Left renal cortex interstitium (tissue), 4 donors: ENCODE measurements at regions not wholly inside any gene's neighbourhood (a gene's known extent, or its start where the extent isn't known, plus 50 kb on each side); places are given as distances from the start of the nearest gene placed in this dataset.

Experiments used
- DNase-seq, 4 donors: peaks; one replicate each; pipeline ENCODE4 v3.0.0-alpha.2; 2013; ENCODE audit warnings: low read depth in 4 of 4, low spot score in 2 of 4, missing footprints in 1 of 4

DNA sequence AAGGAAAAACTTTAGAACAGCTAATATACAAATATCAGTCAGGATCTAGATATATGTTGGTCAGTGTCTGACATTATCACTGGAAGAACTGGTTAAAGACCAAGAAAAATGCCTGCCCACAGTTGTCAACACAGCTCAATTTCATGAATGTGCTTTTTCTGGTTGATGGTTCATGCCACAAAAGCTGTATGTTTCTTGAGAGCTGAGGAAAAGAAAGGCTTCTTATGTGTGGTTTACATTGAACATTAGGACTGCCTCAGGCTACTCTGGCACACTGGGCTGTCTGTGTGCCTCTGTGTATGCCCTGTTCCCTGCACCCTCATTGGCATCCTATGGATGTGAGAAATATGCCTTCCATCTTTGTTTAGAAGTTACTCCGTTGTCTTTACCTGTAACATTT is 218.8 kb upstream of the RGS6 start:
- DNase-seq = no peak

DNA sequence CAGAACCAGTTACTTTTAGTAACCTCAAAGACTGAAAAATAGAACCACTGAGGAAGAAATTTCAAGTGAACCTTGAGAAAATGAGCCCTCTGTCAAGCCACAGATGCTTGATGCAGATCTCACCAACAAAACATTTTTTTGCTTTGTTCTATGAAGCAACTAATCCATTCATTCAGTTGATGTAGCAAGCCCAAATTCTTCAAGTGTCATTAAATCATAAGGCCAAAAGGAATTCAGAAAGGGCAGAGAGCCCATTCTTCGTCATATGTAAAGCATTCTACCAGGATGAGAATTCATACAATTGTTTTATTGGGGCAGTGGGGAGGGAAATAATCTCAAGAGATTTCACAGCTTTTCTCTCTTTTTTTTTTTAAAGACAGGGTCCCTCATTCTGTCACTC is 218.0 kb upstream of the RGS6 start:
- DNase-seq = no peak

DNA sequence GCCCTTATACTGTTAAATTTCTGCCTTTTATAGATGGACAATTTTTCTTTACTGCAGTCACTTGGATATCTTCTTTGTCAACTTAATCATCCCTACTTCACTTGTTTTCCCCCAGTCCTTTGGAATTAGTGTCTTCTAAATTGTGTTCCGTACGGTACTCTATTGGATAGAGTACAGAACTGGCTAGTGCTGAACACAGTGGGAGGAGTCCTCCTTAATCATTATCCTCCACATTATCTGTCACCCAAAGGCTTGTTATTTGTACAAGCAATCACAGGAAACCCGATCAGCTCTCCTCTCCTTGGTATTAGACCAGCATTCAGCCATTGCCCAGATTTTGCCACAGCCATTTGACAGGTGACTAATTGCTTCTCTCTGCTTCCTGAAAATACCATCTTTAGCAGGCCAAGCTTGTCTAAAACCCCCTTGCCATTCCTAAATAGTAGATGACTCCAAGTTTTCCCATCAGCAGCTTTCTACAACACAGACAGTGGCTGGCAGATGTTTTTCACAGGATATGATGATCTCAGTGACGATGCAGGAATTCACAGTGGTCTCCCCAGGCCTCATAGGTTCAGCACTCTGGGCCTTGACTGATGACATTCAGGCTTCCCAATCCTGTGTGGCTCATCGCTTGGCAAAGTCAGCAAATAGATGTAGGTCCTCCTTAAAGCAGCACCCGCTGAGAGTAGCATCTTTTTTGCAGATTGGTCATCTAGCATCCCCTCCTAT is 216.0 kb upstream of the RGS6 start:
- no peak for DNase-seq

DNA sequence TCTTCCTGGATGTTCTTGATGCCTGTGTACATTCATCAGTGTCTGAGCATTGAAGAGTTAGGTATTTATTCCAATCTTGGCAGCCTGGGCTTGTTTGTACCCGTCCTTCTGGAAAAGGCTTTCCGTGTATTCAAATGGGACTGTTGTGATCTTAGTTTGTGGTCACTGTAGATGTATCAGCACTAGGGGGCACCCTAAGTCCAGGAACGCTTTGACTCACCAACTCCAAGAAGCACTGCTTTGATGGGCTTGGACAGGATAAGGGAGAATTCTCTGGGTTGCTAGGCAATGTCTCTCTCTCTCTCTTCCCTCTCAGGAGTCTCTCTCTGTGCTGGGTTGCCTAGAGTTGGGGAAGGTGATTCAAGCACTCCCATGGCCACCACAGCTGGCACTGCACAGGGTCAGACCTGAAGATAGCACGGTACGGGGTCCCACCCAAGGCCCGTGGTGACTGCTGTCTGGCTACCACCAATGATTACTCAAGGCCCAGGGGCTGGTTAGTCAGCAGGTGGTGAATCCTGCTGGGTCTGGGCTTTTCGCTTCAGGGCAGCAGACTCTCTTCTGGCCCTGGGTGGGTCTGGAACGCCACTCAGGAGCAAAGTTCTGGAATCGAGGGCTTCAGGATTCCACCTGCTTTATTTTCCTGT is 211.1 kb upstream of the RGS6 start:
- DNase-seq = no peak

DNA sequence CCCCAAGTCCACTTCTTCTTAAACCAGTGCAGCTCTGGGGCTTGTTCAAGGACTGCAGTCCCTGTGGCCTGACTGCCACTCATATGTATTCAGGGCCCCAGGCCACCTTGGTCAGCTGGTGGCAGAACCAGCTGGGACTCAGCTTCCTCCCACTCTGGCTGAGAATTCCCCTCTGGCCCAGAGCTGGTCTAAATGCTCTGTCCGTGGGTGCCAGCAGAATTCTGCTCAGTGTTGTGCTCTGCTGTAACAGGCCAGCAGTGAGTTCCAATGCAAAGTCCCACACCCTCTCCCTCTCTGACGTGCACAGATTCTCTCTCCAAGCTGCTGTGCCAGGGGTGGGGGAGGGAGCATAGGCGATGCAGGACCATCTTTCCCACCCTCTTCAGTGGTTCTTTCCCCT is 210.4 kb upstream of the RGS6 start:
- no peak for DNase-seq

DNA sequence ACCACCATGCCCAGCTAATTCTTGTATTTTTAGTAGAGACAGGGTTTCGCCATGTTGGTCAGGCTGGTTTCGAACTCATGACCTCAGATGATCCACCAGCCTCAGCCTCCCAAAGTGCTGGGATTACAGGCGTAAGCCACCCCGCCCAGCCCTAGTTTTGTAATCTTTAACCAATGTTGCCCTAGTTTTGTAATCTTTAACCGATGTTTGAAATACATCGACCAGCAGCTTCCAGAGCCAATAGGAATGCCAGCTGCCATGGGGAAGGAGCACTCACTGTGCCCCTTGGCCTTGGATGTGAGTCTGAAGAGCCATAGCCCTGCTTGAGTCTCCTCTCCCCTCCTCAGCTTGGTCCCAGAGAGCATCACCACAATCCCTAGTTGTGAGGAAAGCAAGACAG is 209.3 kb upstream of the RGS6 start:
- no peak for DNase-seq

DNA sequence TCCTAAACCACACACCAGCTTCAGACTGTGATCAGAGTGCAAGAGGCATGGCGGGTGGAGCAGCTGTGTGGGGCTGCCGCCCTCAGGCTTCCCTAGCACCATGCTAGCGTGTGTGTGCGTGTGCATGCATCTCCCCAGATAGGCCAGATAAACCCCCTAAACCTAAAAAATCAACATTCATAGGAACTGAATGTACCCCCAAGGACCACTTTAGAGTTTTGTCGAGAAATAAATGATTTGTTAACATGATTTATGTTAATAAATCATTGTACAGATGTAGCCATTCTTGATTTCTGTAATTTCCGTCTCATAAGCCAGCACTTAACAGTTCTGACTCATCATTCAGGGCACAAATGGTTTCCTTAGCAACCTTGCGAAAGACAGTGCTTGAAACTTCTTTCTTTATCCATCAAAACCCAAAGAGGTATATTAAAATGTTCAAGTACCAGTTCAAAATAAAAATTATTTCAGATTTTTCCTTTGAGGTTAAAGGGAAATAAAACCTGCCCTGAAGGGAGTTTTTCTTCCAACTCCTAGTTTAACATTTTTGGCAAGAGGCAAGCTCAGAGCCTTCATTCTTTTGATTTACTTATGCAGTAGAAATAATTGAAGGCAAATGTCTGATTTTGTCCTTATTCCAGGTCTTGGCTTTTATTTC is 206.2 kb upstream of the RGS6 start:
- no peak for DNase-seq

DNA sequence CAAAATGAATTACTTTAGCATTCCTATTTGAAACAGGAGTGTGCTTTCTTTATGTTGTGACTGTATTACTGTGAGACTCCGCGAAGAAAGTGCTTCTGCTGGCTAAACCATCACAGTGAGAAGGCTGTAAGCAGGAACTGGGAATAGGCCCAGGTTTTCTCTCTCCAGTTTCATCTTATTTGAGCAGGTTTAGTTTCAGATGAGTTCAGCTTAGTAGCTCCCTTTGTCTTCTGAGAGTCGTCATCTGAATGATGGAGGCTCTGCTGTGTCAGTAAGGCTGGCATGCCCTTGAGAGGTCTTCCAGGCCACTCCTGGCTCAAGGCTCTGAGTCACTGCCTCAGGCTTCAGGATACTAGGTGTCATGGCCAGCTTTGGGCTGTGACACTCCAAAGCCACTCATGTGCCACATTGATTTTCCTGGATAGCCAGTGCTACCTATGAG is 205.6 kb upstream of the RGS6 start:
- DNase-seq = no peak

DNA sequence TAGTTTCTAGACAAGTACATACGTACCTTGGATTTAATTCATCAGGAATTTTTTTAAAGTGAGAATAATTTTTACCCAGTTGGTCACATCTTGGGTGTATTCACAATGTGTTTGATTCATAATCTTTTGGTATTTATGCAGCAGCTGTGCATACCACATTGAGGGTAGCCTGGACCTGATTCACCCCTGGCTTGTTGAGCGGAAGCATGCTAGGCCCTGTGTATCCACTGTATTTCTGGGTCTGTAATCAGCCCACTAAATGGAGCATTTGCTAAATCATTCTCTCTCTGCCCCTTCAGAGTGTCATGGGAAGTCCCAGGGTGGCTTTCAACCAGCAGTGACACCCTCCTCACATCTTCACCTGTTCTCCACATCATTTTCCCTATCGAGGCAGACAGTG is 203.8 kb upstream of the RGS6 start:
- DNase-seq = no peak

DNA sequence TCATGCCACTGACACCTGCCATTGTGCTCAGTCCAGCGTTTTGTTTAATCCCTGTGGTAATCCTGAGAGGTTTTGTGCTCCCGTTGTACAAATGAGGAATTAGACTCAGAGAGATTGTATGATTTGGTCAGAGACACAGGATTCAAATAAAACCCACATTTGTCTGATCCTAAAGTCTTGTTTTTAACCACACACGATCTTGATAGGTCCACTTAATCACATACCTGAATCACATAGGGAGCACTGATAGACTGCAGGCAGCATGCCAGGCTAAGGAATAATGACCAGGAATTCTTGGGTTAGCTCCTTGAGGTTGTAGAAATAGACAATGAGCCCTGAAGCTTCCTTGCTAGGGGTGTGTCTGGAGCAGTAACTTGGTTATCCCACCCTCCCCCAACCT is 202.6 kb upstream of the RGS6 start:
- no peak for DNase-seq

DNA sequence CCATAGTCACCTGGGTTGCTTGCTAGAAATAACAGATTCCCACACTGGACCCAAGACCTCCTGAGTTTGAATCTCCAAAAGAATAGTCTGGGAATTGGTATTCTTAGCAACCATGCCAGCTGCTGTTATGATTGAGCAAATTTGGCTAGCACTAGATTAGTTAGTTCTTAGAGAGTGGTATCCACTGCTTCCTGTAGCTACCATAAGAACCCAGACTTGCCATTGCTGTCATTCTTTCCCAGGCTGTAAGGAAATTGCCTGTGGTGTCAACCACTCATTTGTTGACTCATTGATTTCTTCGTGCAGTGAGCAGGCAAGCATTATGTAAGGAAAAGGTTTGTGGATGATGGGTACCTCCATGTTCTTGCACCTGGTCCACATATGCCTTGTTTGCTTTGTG is 201.8 kb upstream of the RGS6 start:
- DNase-seq = no peak

DNA sequence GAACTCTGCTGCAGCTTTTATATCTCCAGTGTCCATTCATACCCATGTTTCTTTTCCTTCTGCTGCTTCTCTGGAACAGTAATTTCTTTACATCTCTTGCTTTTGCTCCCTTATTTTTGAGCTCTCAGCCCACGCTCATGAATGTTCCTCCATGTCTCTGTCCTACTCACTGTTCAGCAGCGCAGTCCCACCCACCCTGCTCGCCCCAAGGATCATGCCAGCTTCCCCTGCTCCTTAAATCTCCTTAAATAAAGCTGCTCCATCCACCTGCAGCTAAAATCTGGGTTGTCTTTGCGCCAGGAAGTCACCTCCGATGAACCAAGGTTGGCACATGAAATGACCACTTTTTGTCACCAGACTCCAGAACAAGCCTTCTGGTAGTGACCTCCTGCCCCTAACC is 201.1 kb upstream of the RGS6 start:
- no peak for DNase-seq

DNA sequence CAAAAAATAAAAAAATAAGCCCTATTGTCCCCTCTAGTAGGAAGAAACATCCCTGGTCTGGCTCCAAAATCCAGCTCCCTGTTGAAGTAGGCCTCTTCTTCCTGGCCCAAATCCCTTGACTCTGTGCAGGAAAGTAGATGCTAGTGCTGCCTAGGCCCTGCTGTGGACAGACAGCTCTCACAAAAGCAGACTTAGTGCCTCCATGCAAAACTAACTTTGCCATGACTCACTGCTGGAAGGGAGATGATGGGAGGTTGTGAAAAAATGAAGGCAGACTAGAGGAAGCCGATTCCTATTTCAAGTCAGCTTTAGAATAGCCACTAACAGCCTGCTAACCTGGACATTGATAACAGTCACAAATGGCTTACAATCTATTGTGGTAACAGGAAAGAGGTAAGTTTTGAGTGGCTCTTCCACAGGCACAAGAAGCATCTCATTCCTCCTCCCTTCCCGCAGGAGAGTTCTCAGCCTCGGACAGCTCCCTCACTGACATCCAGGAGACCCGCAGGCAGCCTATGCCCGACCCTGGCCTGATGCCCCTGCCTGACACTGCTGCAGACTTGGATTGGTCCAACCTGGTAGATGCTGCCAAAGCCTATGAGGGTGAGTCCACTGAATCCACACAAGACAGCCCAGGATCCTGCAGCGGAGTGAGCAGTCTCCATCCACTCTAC is 198.9 kb upstream of the RGS6 start:
- DNase-seq = no peak

DNA sequence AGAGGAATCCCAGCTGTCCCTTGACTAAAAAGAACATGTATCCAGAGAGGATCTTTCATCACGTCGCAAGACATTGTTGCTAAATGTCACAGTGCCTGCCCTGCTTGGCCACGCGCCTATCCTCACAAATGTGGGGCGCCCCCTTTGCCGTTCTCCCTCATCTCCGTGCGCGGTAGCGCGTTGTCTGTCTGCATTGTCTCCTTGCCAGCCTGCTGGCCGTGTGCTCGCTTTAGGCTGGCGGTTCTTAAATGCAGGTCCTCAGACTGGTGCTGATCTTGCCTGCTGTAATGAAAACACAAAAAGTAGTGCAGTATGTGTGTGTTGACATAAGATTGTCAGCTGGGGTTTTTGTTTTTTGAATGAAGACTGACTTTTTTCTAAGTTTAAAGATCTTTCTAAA is 198.2 kb upstream of the RGS6 start:
- no peak for DNase-seq

DNA sequence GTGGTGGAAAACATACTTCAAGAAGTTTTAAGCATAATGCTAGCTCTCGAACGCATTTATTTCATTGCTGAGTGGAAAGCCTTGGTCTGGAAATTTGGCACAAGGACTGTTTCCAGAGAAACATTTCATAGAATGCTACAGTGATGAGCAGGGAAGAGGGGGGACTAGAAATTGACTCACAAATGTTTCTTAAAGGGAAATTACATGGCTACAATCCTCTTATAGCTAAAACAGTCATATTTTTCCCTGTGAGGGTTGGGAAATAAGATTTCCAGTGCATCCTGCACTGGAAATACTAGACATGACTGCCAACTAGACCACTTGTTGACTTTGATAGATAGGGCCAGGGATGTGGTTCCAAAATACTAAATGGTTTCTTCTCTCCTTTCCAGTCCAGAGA is 197.3 kb upstream of the RGS6 start:
- DNase-seq = no peak

DNA sequence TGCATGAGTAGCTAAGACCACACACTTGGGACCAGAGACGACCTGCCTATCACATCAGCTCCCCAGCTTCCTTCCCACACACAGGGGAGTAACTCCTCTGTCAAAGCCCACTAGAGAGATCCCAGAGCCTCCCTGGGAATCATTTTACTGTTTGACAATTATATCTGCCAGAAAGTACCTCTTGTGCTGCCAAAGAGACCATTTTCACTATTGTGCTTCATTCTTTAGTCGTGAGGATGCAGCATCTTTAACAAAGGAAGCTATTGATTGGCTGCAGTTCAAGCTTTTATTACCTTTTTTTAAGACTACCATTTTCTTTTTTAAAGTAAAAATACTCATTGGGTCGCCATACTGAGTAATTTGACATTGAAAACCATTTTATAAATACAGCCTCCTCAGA is 194.5 kb upstream of the RGS6 start:
- no peak for DNase-seq

DNA sequence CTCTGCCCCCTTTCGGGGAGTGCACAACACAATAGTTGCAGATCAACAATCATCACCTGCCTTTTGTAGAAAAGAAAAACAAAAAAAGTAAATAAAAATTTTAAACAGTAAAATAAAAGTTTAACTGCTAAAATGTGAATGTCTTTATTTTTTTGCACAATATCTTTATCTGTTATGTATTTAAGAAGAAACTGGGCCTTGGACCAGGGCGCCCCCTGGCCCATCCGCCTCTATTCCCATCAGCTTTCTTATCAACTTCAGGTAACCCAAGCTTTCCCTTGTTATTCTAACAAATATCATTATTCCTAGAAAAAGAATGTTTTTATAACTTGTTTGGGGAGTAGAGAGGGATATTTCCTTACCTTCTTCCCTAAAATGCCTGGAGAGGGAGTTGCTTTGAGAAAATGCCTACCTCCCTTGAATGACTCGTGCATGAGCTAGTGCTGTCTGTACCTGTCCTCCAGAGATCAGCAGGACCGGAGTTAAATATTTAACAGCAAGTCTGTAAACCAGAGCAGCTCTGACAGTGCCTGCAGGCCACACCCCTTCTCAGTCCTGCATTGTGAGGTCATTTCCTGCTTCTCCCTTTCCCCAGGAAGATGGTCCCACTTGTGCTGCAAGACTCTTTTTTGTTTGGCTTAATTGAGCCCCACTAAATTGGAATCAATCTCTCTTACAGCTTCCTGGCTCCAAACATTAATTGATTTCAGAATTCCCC is 192.8 kb upstream of the RGS6 start:
- DNase-seq = no peak

DNA sequence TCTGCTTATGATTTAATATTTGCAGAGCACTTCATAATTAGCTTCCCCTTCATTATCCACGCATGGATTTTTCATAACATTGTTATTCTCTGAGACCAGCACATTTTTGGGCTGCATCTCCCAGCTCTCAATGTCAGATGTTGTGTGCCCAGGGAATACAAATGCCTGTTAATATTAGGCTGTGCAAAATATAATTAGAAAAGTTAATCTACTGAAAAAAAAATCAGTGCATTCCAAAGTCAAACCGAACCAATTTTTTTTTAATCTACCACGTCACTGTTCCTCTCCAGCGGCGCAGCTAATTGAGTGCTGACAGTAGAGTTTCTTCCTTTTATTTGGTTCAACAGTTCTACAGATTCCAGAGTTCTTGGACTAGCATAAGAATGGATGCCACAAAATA is 191.0 kb upstream of the RGS6 start:
- no peak for DNase-seq

DNA sequence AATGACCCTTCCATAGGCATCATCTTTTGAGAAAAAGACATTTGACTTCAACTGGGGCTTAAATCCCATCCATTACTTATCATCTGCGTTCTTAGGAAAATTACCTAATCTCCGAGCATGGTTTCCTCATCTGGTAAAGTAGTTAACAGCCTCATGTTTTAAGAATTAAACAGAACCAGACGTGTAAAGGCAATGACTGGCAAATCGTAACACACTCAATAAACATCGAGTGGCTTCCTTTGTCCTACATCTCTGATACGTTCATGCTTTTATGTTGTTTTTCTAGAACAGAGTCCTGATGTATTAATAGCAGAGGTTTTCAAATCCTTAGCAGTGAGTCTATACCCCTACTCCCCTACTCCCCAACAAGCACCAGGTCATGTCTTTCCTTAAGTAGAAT is 189.7 kb upstream of the RGS6 start:
- no peak for DNase-seq

DNA sequence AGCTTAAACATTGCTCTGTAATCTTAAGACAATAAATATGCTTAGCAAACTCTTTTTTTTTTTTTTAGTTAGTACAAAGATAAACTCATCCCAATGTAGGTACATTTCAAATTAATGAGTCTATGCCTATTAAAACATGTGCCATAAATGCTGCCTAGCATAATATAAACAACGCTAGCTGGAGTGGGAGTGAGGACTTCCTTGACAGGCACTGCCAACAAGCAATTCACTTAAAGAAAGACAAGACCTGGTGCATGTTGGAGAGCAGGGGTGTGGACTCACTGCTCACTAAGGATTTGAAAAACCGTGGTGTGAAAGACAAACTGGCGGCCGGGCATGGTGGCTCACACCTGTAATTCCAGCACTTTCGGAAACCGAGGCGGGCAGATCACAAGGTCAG is 187.2 kb upstream of the RGS6 start:
- no peak for DNase-seq

DNA sequence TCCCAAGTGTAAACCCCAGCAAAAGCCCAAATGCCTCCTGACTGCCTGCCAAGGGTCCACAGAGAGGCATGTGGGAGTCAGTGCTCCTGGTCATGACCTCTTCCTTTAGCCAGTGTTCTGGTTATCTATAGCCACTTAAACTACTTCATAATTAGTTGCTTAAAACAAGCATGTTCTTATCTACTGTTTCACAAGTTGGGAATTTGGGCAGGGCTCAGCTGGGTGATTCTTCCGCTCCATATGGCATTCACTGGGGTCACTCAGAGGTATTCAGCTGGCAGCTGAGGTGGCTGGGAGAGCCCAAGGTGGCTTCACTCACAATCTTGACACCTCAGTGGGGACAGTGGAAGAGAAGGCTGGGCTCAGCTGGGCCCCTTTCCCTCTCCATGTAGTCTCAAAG is 184.0 kb upstream of the RGS6 start:
- no peak for DNase-seq
